Endothelial cell (in vitro differentiated cells): ENCODE measurements at regions not wholly inside any gene's neighbourhood (a gene's known extent, or its start where the extent isn't known, plus 50 kb on each side); places are given as distances from the start of the nearest gene placed in this dataset.

Experiments used
- DNase-seq: peaks from one replicate; pipeline ENCODE4 v3.0.0; 2021; ENCODE audit warnings: low spot score
- H3K27ac Mint-ChIP-seq: one replicate; pipeline ENCODE4 v1.8.0; 2021; ENCODE audit warnings: mixed read lengths, inconsistent platforms; ENCODE audit not compliant: unreplicated experiment
- H3K27me3 Mint-ChIP-seq: one replicate; pipeline ENCODE4 v1.8.0; 2021; ENCODE audit warnings: mild to moderate bottlenecking, moderate library complexity, mixed read lengths, inconsistent platforms; ENCODE audit not compliant: unreplicated experiment
- H3K36me3 Mint-ChIP-seq: one replicate; pipeline ENCODE4 v1.8.0; 2021; ENCODE audit warnings: mild to moderate bottlenecking, low read depth, mixed read lengths, inconsistent platforms; ENCODE audit not compliant: unreplicated experiment
- H3K4me1 Mint-ChIP-seq: one replicate; pipeline ENCODE4 v1.8.0; 2021; ENCODE audit warnings: mild to moderate bottlenecking, mixed read lengths, inconsistent platforms; ENCODE audit not compliant: unreplicated experiment
- H3K4me3 Mint-ChIP-seq: one replicate; pipeline ENCODE4 v1.8.0; 2021; ENCODE audit warnings: mild to moderate bottlenecking, mixed read lengths, inconsistent platforms; ENCODE audit not compliant: unreplicated experiment
- H3K9me3 Mint-ChIP-seq: one replicate; pipeline ENCODE4 v1.8.0; 2021; ENCODE audit warnings: mixed read lengths, inconsistent platforms; ENCODE audit not compliant: unreplicated experiment
- TF ChIP-seq, protein P1 (sequence below): fragments of 200-600 bp; sonication (generic); IDR thresholded peaks from one replicate; pipeline ENCODE4 v1.5.0; 2021; ENCODE audit warnings: antibody characterized with exemption; ENCODE audit not compliant: unreplicated experiment

DNA sequence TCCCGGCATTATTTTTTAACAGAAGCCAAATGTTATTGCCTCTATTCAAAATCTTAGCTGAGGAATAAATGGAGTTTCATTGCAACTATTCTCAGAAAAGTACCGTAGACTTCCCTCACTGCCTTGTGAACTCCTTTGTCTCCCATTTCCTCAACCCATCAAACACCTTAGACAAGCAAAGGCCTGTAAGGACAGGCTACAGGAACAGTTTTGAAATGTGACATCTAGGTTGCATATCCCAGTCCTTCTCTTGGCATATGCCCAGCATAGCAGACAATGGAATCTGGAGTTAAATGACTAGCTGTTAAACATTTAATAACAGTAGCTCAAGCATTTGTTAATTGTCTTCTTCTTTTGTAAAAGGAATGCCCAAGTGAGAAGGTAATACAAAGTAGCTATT, 1371.7 kb downstream of the STIM2 start:
- Mint-ChIP-seq H3K4me3 (no peak overlapping the region), H3K27me3 (no peaks in the 10 kb centered on the region), H3K9me3 (no peaks in the 10 kb centered on the region), H3K36me3 (no peaks in the 10 kb centered on the region), H3K4me1 (no peaks in the 10 kb centered on the region), H3K27ac (no peak overlapping the region)
- TF ChIP-seq, protein P1, sequence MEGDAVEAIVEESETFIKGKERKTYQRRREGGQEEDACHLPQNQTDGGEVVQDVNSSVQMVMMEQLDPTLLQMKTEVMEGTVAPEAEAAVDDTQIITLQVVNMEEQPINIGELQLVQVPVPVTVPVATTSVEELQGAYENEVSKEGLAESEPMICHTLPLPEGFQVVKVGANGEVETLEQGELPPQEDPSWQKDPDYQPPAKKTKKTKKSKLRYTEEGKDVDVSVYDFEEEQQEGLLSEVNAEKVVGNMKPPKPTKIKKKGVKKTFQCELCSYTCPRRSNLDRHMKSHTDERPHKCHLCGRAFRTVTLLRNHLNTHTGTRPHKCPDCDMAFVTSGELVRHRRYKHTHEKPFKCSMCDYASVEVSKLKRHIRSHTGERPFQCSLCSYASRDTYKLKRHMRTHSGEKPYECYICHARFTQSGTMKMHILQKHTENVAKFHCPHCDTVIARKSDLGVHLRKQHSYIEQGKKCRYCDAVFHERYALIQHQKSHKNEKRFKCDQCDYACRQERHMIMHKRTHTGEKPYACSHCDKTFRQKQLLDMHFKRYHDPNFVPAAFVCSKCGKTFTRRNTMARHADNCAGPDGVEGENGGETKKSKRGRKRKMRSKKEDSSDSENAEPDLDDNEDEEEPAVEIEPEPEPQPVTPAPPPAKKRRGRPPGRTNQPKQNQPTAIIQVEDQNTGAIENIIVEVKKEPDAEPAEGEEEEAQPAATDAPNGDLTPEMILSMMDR = no peak
- DNase-seq = no peak

- Mint-ChIP-seq H3K9me3 (no peaks in the 10 kb centered on the region), H3K27me3 (no peaks in the 10 kb centered on the region), H3K36me3 (no peaks in the 10 kb centered on the region), H3K27ac (no peak overlapping the region), H3K4me1 (no peaks in the 10 kb centered on the region), H3K4me3 (no peak overlapping the region)
- DNase-seq = no peak
- TF ChIP-seq, protein P1 = no peak
Observed at GRCh38 chr4:28232951-28233350, 1372.3 kb downstream of the STIM2 start.

GRCh38 chr4:28233724-28234123, 1373.1 kb downstream of the STIM2 start:
- Mint-ChIP-seq H3K9me3 (no peaks in the 10 kb centered on the region), H3K4me1 (no peaks in the 10 kb centered on the region), H3K4me3 (no peak overlapping the region), H3K36me3 (no peaks in the 10 kb centered on the region), H3K27me3 (no peaks in the 10 kb centered on the region), H3K27ac (no peak overlapping the region)
- DNase-seq = no peak
- TF ChIP-seq, protein P1 = no peak

- DNase-seq = no peak
- H3K9me3 Mint-ChIP-seq = no peaks in the 10 kb centered on the region
- no peaks in the 10 kb centered on the region for H3K27me3 Mint-ChIP-seq
- H3K36me3 Mint-ChIP-seq = no peaks in the 10 kb centered on the region
- H3K4me3 Mint-ChIP-seq = no peak overlapping the region
- TF ChIP-seq, protein P1 = no peak
- H3K4me1 Mint-ChIP-seq = no peaks in the 10 kb centered on the region
- H3K27ac Mint-ChIP-seq = no peak overlapping the region
Observed at GRCh38 chr4:28238876-28239275, 1378.2 kb downstream of the STIM2 start.

DNA sequence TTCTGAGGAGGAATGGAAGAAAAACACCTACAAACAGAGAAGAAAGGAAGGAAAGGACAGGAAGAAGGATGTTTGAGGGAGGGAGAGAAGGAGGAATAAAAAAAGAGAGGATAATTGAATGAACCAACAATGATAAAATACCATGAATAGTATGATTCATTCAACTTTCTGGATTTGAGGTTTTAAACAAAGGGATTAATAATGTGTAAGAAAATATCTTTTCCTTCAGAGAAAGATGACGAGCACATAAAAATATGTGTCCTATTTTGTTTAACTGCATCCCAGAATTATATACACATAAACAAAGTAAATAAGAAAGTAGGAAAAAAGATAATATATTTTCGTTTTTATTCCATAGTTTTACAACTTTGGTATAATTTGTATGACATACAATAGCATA, 1380.4 kb downstream of the STIM2 start:
- Mint-ChIP-seq H3K4me1 (no peaks in the 10 kb centered on the region), H3K36me3 (no peaks in the 10 kb centered on the region), H3K4me3 (no peak overlapping the region), H3K9me3 (no peaks in the 10 kb centered on the region), H3K27ac (no peak overlapping the region), H3K27me3 (no peaks in the 10 kb centered on the region)
- TF ChIP-seq, protein P1 = no peak
- DNase-seq = no peak
